ENCODE measurements at regions not wholly inside any gene's neighbourhood (a gene's known extent, or its start where the extent isn't known, plus 50 kb on each side); places are given as distances from the start of the nearest gene placed in this dataset.

GRCh38 chr3:134083008-134083407 is 53.3 kb upstream of the SLCO2A1 start:
- TF ChIP-seq, protein P1, sequence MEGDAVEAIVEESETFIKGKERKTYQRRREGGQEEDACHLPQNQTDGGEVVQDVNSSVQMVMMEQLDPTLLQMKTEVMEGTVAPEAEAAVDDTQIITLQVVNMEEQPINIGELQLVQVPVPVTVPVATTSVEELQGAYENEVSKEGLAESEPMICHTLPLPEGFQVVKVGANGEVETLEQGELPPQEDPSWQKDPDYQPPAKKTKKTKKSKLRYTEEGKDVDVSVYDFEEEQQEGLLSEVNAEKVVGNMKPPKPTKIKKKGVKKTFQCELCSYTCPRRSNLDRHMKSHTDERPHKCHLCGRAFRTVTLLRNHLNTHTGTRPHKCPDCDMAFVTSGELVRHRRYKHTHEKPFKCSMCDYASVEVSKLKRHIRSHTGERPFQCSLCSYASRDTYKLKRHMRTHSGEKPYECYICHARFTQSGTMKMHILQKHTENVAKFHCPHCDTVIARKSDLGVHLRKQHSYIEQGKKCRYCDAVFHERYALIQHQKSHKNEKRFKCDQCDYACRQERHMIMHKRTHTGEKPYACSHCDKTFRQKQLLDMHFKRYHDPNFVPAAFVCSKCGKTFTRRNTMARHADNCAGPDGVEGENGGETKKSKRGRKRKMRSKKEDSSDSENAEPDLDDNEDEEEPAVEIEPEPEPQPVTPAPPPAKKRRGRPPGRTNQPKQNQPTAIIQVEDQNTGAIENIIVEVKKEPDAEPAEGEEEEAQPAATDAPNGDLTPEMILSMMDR (conservative IDR thresholded peaks at IDR 0.05): no peak
- no peak overlapping the region for H3K27ac Mint-ChIP-seq (ENCODE audit: unreplicated experiment)
- H3K4me3 Mint-ChIP-seq: no peak overlapping the region
- DNase-seq (ENCODE audit: low read depth, low spot score): no peak
- no peaks in the 10 kb centered on the region for H3K4me1 Mint-ChIP-seq
- peaks cover 6% of the 10 kb centered on the region for H3K36me3 Mint-ChIP-seq (ENCODE audit: low read depth)
- H3K9me3 Mint-ChIP-seq: peaks cover 12% of the 10 kb centered on the region
- no peaks in the 10 kb centered on the region for H3K27me3 Mint-ChIP-seq (ENCODE audit: low read depth)

GRCh38 chr3:134082582-134082981 is 52.9 kb upstream of the SLCO2A1 start:
- Mint-ChIP-seq H3K4me3 (no peak overlapping the region), H3K27ac (ENCODE audit: unreplicated experiment) (no peak overlapping the region), H3K27me3 (ENCODE audit: low read depth) (no peaks in the 10 kb centered on the region), H3K4me1 (no peaks in the 10 kb centered on the region), H3K36me3 (ENCODE audit: low read depth) (peaks cover 6% of the 10 kb centered on the region), H3K9me3 (peaks cover 12% of the 10 kb centered on the region)
- DNase-seq (ENCODE audit: low read depth, low spot score): no peak
- TF ChIP-seq, protein P1 (conservative IDR thresholded peaks at IDR 0.05): no peak

- Mint-ChIP-seq H3K36me3 (ENCODE audit: low read depth) (peaks cover 6% of the 10 kb centered on the region), H3K27ac (ENCODE audit: unreplicated experiment) (no peak overlapping the region), H3K4me1 (peaks cover 12% of the 10 kb centered on the region), H3K4me3 (no peak overlapping the region), H3K27me3 (ENCODE audit: low read depth) (no peaks in the 10 kb centered on the region), H3K9me3 (peaks cover 12% of the 10 kb centered on the region)
- TF ChIP-seq, protein P1 (conservative IDR thresholded peaks at IDR 0.05): no peak
- no peak for DNase-seq (ENCODE audit: low read depth, low spot score)
Measured at GRCh38 chr3:134081211-134081610, 51.5 kb upstream of the SLCO2A1 start.

- Mint-ChIP-seq H3K4me3 (no peak overlapping the region), H3K27me3 (ENCODE audit: low read depth) (no peaks in the 10 kb centered on the region), H3K4me1 (peaks cover 16% of the 10 kb centered on the region), H3K27ac (ENCODE audit: unreplicated experiment) (no peak overlapping the region), H3K36me3 (ENCODE audit: low read depth) (peaks cover 8% of the 10 kb centered on the region), H3K9me3 (peaks cover 13% of the 10 kb centered on the region)
- TF ChIP-seq, protein P1 (conservative IDR thresholded peaks at IDR 0.05): no peak
- no peak for DNase-seq (ENCODE audit: low read depth, low spot score)
Measured at GRCh38 chr3:134080761-134081160, 51.0 kb upstream of the SLCO2A1 start.

DNA sequence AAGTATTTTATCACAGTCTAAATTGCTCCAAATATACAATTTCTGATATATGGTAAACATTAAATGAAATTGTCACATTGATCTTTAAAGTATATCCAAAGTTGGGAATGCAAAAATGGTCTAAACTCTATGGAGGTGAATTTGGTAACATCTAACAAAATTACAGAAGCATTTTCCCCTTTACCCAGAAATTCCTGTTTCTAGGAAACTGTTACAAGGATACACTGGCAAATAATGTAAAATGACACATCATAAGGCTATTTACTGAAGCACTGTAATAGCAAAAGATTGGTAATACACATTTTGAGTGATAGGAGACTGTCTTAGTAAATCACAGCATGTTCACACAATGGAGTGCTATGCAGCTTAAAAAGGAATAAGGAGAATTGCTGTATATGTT is 50.0 kb upstream of the SLCO2A1 start:
- H3K27ac Mint-ChIP-seq (ENCODE audit: unreplicated experiment): no peak overlapping the region
- TF ChIP-seq, protein P1 (conservative IDR thresholded peaks at IDR 0.05): no peak
- no peak overlapping the region for H3K4me3 Mint-ChIP-seq
- no peak for DNase-seq (ENCODE audit: low read depth, low spot score)
- peaks cover 23% of the 10 kb centered on the region for H3K4me1 Mint-ChIP-seq
- H3K9me3 Mint-ChIP-seq: peaks cover 15% of the 10 kb centered on the region
- H3K36me3 Mint-ChIP-seq (ENCODE audit: low read depth): peaks cover 10% of the 10 kb centered on the region
- no peaks in the 10 kb centered on the region for H3K27me3 Mint-ChIP-seq (ENCODE audit: low read depth)
